DOHH2 (cell line): ENCODE measurements at regions not wholly inside any gene's neighbourhood (a gene's known extent, or its start where the extent isn't known, plus 50 kb on each side); places are given as distances from the start of the nearest gene placed in this dataset.

ENCODE experiments used
- CTCF ChIP-seq: fragments of 200-600 bp; sonication (generic); IDR thresholded peaks from one replicate; pipeline ENCODE4 v1.5.1; 2014; ENCODE audit warnings: antibody characterized with exemption, mild to moderate bottlenecking, low read depth, low read length; ENCODE audit not compliant: poor library complexity, severe bottlenecking
- EZH2phosphoT487 ChIP-seq: fragments of 200-600 bp; sonication (generic); IDR thresholded peaks from 2 replicates; pipeline ENCODE4 v1.6.1; 2017; ENCODE audit warnings: borderline replicate concordance, mild to moderate bottlenecking, antibody characterized with exemption, low read length, moderate library complexity, mixed read lengths

GRCh38 chr6:169014211-169015197 is 239.1 kb downstream of the THBS2 start:
- no peak for TF ChIP-seq CTCF
- no peak for TF ChIP-seq EZH2phosphoT487
